ENCODE measurements at regions not wholly inside any gene's neighbourhood (a gene's known extent, or its start where the extent isn't known, plus 50 kb on each side); places are given as distances from the start of the nearest gene placed in this dataset.

- DNase-seq (ENCODE audit: low spot score): no peak
Observed at GRCh38 chr2:107215401-107216350, 329.7 kb upstream of the ST6GAL2 start.

- no peak for DNase-seq (ENCODE audit: low spot score)
Observed at GRCh38 chr2:107218208-107218607, 332.2 kb upstream of the ST6GAL2 start.

GRCh38 chr2:107222466-107222865 is 336.5 kb upstream of the ST6GAL2 start:
- no peak for DNase-seq (ENCODE audit: low spot score)

- no peak for DNase-seq (ENCODE audit: low spot score)
Observed at GRCh38 chr2:107235491-107236254, 349.7 kb upstream of the ST6GAL2 start.

GRCh38 chr2:107242811-107243210 is 356.8 kb upstream of the ST6GAL2 start:
- no peak for DNase-seq (ENCODE audit: low spot score)

- no peak for DNase-seq (ENCODE audit: low spot score)
Observed at GRCh38 chr2:107248932-107249331, 363.0 kb upstream of the ST6GAL2 start.

- no peak for DNase-seq (ENCODE audit: low spot score)
Observed at GRCh38 chr2:107255744-107256143, 369.8 kb upstream of the ST6GAL2 start.

GRCh38 chr2:107258531-107259407 is 372.8 kb upstream of the ST6GAL2 start:
- no peak for DNase-seq (ENCODE audit: low spot score)

- no peak for DNase-seq (ENCODE audit: low spot score)
Observed at GRCh38 chr2:107259408-107260195, 373.6 kb upstream of the ST6GAL2 start.

GRCh38 chr2:107263628-107264027 is 377.7 kb upstream of the ST6GAL2 start:
- no peak for DNase-seq (ENCODE audit: low spot score)

GRCh38 chr2:107264184-107264583 is 378.2 kb upstream of the ST6GAL2 start:
- DNase-seq (ENCODE audit: low spot score): no peak

- no peak for DNase-seq (ENCODE audit: low spot score)
Observed at GRCh38 chr2:107266555-107266954, 380.6 kb upstream of the ST6GAL2 start.

- no peak for DNase-seq (ENCODE audit: low spot score)
Observed at GRCh38 chr2:107267086-107267485, 381.1 kb upstream of the ST6GAL2 start.

- no peak for DNase-seq (ENCODE audit: low spot score)
Observed at GRCh38 chr2:107276034-107276433, 390.1 kb upstream of the ST6GAL2 start.

GRCh38 chr2:107278672-107279071 is 392.7 kb upstream of the ST6GAL2 start:
- no peak for DNase-seq (ENCODE audit: low spot score)

GRCh38 chr2:107281637-107282036 is 395.7 kb upstream of the ST6GAL2 start:
- no peak for DNase-seq (ENCODE audit: low spot score)

GRCh38 chr2:107282135-107282534 is 396.2 kb upstream of the ST6GAL2 start:
- DNase-seq (ENCODE audit: low spot score): no peak

- DNase-seq (ENCODE audit: low spot score): no peak
Observed at GRCh38 chr2:107285621-107286299, 399.8 kb upstream of the ST6GAL2 start.

GRCh38 chr2:107290041-107290440 is 404.1 kb upstream of the ST6GAL2 start:
- DNase-seq (ENCODE audit: low spot score): no peak

GRCh38 chr2:107303964-107304363 is 418.0 kb upstream of the ST6GAL2 start:
- DNase-seq (ENCODE audit: low spot score): peak; percentile 51
